NCI-H748 treated with DMSO at 0.1 percent for 48 hours (cell line): ENCODE measurements at regions not wholly inside any gene's neighbourhood (a gene's known extent, or its start where the extent isn't known, plus 50 kb on each side); places are given as distances from the start of the nearest gene placed in this dataset.
"Not testable (repeated sequence)": the region's sequence is repeated elsewhere in the genome, so short reads cannot be mapped to it uniquely, and the experiment has no call there.

Experiments used
- DNase-seq: peaks from one replicate; lab custom pipeline; 2025; lab: John Stamatoyannopoulos, UW

GRCh38 chr15:81819924-81820635, 225.7 kb downstream of the MEX3B start:
- DNase-seq = no peak

GRCh38 chr15:81814882-81815455, 230.8 kb downstream of the MEX3B start:
- no peak for DNase-seq

- DNase-seq = no peak
Measured at GRCh38 chr15:81813215-81813614, 232.6 kb downstream of the MEX3B start.

DNA sequence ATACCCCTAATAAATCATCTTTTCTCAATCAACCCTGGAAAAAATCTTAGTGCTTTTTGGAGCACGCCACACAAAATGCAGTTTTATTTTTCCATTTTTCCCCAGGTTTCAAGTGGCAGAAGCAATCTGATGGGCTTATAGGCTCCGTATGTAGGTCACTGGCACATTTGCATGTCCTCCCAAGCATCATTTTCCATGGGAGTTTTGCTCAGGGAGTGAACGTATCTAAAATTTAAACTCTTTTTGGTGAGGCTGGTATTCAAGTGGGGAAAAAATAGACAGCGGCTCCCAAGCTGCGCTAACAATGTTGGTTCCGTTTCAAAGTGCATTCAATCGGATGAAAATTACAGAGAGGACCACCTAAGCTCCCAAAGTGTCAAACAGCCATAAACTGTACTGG, 233.4 kb downstream of the MEX3B start:
- DNase-seq = no peak

DNA sequence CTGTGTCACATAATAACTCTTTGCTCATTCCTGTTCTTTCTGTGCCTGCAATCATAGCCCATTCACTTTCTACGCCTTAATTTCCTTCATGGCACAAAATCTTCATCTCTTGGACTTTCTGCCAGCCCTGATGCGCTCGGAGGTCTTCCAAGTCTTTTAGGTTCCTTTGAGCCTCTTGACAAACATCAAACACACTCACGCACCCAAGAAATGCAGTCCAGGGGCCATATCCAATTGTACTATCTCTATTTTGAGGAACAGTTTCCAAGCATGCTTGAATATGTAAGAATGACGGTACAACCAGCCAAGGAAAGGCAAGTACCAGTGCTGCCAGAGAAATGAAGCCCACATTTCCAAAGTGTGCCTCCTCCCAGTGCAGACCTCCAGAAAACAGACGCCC, 234.1 kb downstream of the MEX3B start:
- no peak for DNase-seq

DNA sequence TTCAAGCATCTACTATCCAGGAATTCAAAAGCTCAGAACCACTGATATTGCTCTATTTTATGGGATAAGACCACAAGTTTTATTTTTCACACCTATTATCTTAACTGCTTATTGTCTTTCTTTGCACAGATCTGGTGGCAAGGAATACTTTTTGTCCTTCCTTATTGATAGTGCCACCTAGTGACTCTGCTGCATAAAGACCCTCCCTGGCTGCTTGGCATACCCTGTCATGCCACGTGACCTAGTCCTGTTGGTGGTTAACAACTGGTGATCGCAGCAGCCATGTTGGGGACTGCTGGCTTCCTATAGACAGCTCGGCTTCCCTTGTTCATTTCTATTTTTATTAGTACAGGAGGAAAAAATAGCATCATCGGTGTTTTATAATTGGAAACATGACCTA, 236.3 kb downstream of the MEX3B start:
- peak; percentile 37 for DNase-seq

GRCh38 chr15:81807806-81808205, 238.0 kb downstream of the MEX3B start:
- DNase-seq = no peak

DNA sequence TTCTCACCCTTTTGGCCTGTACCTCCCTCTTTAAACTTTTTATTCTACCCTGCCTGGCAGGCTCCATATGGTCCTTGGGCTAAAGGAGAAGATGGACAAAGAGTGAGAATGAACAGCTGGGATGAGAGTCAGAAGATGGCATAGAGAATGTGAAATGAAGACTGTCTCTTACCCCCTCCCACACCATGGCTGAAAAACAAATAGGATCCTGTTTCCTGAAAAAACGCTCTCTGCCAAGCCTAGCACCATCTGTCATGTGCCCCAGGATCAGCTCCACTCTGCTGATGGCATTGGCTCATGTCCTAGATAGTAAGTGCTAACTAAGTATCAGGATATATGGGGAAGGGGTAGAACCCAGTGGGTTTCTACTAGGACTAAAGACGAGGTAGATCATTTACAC, 238.6 kb downstream of the MEX3B start:
- no peak for DNase-seq

GRCh38 chr15:81795899-81796298, 249.9 kb downstream of the MEX3B start:
- DNase-seq = no peak

- DNase-seq = peak; percentile 17
Measured at GRCh38 chr15:81792646-81793045, 253.2 kb downstream of the MEX3B start.

- DNase-seq = not testable (repeated sequence)
Measured at GRCh38 chr15:81791322-81791721, 254.5 kb downstream of the MEX3B start.

DNA sequence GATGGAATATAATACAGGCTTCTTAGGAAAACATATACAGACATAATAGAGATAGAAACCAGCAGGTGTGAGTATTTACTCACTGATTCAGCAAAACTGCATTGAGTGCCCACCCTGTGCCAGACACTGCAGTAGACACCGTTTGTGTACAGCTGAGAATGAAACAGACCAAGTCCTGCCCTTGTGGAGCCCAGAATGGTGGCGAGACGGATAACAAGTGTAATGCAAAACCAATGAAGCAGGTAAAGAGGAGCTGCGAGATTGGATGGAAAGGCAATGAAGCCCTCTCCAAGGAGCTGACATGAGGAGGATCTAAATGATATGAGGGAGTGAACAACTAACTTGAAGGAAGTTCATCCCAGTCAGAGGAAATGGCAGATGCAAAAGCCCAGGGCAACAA, 256.4 kb downstream of the MEX3B start:
- no peak for DNase-seq

GRCh38 chr15:81786776-81787175, 259.0 kb downstream of the MEX3B start:
- no peak for DNase-seq

DNA sequence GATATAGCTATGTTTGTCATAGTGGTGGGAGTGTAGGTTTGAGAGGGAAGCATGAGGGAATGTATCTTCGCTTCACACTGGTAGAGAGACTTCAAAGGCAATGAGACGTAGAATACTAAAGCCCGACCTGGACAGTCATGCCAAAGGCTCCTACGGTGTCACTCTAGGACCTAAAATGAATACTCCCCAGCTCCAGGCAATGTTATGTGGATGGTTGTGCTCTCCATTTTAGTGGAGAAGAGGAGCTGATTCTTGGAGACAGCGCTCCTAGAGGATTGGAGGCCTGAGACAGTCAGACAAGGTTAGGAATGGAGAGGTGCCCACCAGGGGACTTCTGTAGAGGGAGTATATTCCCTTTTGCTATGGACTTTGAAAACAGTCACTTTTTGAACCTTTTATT, 260.1 kb downstream of the MEX3B start:
- no peak for DNase-seq

DNA sequence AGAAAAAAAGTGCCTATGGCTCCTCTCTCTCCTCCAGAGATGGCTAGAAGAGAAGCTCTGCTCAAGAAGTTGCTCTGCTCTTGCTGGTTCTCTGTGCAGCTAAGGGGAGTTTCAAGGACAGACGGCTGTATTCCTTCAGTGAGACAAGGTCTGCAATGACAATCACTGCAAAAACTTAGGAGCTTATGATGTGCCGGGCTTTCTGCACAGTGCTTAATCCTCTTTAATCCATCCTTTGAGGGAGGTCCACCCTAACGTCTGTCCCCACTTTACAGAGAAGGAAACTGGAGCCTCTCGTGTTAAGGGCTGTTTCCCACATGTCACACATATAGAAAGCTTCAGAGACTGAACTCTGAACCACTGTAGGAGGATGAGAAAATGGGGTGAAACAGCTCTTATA, 260.6 kb downstream of the MEX3B start:
- DNase-seq = no peak

GRCh38 chr15:81784751-81785150, 261.1 kb downstream of the MEX3B start:
- DNase-seq = no peak

DNA sequence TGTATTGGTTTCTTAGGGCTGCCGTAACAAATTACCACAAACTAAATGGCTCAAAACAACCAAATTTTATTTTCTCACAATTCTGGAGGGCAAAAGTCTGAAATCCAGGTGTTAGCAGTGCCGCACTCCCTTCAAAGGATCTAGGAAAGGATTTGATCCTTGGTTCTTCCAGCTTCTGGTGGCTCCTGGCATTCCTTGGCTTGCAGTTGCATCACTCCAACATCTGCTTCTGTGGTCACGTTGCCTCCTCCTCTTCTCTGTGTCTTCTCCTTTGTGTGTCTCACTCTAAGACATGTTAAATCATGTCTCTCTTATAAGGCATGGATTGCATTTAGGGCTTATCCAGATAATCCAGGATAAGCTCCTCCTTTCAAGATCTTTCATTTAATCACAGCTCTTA, 262.2 kb downstream of the MEX3B start:
- no peak for DNase-seq

DNA sequence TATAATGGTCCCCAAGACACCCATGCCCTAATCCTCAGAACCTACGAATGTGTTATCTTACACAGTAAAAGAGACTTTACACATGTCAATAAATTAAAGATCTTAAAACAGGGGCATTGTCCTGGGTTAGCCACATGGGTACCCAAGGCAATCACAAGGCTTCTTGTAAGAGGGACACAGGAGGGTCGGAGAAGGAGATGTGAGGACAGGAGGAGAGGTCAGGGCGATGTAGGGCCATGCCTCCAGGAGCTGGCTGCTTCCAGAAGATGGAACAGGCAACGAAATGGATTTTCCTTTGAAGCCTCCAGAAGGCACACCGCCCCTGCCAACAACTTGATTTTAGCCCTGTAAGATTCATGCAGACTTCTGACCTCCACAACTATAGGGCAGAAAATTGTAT, 262.7 kb downstream of the MEX3B start:
- no peak for DNase-seq

DNA sequence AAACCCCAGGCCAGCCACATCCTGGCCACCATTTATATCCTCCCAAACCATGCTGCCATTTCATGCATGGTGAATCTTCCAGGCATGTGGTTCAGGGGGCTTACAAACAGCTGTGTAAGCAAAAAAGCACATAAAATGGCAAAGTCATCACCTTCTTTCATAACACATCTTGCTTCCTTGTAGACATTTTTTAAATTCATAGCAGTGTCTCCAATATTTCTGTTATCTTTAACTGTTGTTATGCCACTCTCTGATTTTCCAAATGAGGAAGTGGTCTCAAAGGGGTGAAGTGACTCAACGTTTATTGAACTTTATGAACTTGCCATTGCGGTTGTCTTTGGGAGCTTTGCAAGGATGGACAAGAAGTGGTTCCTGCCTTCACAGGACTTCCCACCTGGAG, 264.4 kb downstream of the MEX3B start:
- no peak for DNase-seq

DNA sequence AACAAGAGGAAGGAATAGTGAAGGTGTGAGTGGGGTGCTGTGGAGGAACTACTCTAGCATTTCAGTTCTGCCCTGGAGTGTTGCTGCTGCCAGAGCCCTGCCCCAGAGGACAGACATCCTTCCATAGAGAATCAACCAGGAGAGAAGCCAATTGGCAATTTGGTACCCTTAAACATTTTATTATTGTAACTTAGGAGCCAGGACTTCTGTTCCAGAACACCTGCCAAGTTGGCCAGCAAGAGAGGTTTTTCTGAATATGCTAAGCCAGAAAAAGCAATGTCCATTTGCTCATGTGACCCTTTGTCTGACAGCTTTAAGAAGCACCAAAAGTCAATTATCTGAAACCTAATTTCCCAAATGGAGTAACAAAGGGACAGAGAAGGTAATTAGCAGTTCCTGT, 264.9 kb downstream of the MEX3B start:
- DNase-seq = no peak

DNA sequence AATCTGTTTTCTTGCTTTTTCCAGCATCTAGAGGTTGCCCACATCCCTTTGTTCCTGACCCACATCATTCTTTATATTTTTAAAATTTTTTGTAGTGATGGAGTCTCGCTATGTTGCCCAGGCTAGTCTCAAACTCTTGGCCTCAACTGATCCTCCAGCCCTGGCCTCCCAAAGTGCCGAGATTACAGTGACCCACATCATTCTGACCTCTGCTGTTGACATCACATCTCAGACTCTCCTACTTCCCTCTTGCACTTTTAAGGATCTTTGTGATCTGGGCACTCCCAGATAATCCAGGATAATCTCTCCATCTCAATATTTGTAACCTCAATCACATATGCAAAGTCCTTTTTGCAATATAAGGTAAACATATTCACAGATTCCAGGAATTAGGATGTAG, 266.6 kb downstream of the MEX3B start:
- no peak for DNase-seq

- DNase-seq = no peak
Measured at GRCh38 chr15:81777546-81777945, 268.3 kb downstream of the MEX3B start.

DNA sequence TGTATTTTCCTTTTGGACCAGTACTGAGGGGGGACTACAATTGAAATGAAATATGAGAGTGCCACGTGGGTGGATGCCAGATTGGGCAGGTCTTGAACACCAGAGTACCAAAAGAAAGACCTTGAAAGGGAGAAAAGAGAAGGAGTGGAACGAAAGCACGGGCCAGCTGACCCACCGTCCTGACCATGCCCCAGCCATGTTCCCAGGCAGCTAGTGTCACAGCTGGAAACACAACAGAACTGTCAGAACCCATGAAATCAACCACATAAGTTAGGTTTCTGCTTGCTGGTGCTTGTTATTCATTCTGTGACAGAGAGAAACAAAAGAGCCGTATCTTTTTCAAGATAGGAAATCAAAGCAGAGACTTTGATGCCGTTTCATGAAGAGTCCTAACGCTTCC, 268.8 kb downstream of the MEX3B start:
- DNase-seq = no peak

GRCh38 chr15:81775779-81776178, 270.0 kb downstream of the MEX3B start:
- DNase-seq = not testable (repeated sequence)
